ENCODE measurements at regions not wholly inside any gene's neighbourhood (a gene's known extent, or its start where the extent isn't known, plus 50 kb on each side); places are given as distances from the start of the nearest gene placed in this dataset.

GRCh38 chr1:234920136-234920842 lies 208.3 kb downstream of the TOMM20 start:
- TF ChIP-seq REST (IDR thresholded peaks at IDR 0.05; ENCODE audit: low read depth) (no peak), EGR1 (IDR thresholded peaks at IDR 0.05) (no peak), TCF12 (IDR thresholded peaks at IDR 0.05; ENCODE audit: low read depth) (no peak), YY1 (IDR thresholded peaks at IDR 0.05; ENCODE audit: low read depth) (no peak), USF1 (IDR thresholded peaks at IDR 0.05) (no peak), NFIC (IDR thresholded peaks at IDR 0.05) (no peak), FOXM1 (IDR thresholded peaks at IDR 0.05; ENCODE audit: borderline replicate concordance, low read depth) (no peak), RAD21 (IDR thresholded peaks at IDR 0.05; ENCODE audit: low read depth) (no peak), CEBPB (IDR thresholded peaks at IDR 0.05) (no peak), ZBTB7A (IDR thresholded peaks at IDR 0.05; ENCODE audit: low read depth) (no peak), TEAD4 (IDR thresholded peaks at IDR 0.05) (no peak), EP300 (IDR thresholded peaks at IDR 0.05; ENCODE audit: borderline replicate concordance) (no peak)

- no peak for TF ChIP-seq NFIC (IDR thresholded peaks at IDR 0.05)
- TF ChIP-seq USF1 (IDR thresholded peaks at IDR 0.05) = no peak
- no peak for TF ChIP-seq TAF1 (IDR thresholded peaks at IDR 0.05; ENCODE audit: low read depth)
- TF ChIP-seq EGR1 (IDR thresholded peaks at IDR 0.05) = no peak
- TF ChIP-seq CEBPB (IDR thresholded peaks at IDR 0.05) = no peak
- no peak for TF ChIP-seq TCF12 (IDR thresholded peaks at IDR 0.05; ENCODE audit: low read depth)
- no peak for TF ChIP-seq RAD21 (IDR thresholded peaks at IDR 0.05; ENCODE audit: low read depth)
- TF ChIP-seq CREB1 (IDR thresholded peaks at IDR 0.05; ENCODE audit: low read depth) = no peak
- no peak for TF ChIP-seq TEAD4 (IDR thresholded peaks at IDR 0.05)
- TF ChIP-seq ZBTB7A (IDR thresholded peaks at IDR 0.05; ENCODE audit: low read depth) = no peak
These were observed 209.5 kb downstream of the TOMM20 start for GRCh38 chr1:234918961-234919761.

- TF ChIP-seq USF1 (IDR thresholded peaks at IDR 0.05) (no peak), REST (IDR thresholded peaks at IDR 0.05; ENCODE audit: low read depth) (no peak), YY1 (IDR thresholded peaks at IDR 0.05; ENCODE audit: low read depth) (no peak), EP300 (IDR thresholded peaks at IDR 0.05; ENCODE audit: borderline replicate concordance) (no peak), RAD21 (IDR thresholded peaks at IDR 0.05; ENCODE audit: low read depth) (no peak), FOXM1 (IDR thresholded peaks at IDR 0.05; ENCODE audit: borderline replicate concordance, low read depth) (no peak), TCF12 (IDR thresholded peaks at IDR 0.05; ENCODE audit: low read depth) (no peak), CREB1 (IDR thresholded peaks at IDR 0.05; ENCODE audit: low read depth) (no peak), MAX (IDR thresholded peaks at IDR 0.05) (no peak), TAF1 (IDR thresholded peaks at IDR 0.05; ENCODE audit: low read depth) (no peak), EGR1 (IDR thresholded peaks at IDR 0.05) (no peak), NFIC (IDR thresholded peaks at IDR 0.05) (no peak)
These were observed 210.3 kb downstream of the TOMM20 start for GRCh38 chr1:234918181-234918841.

GRCh38 chr1:234917495-234918180 lies 211.0 kb downstream of the TOMM20 start:
- no peak for TF ChIP-seq TAF1 (IDR thresholded peaks at IDR 0.05; ENCODE audit: low read depth)
- no peak for TF ChIP-seq RAD21 (IDR thresholded peaks at IDR 0.05; ENCODE audit: low read depth)
- no peak for TF ChIP-seq NFIC (IDR thresholded peaks at IDR 0.05)
- TF ChIP-seq YY1 (IDR thresholded peaks at IDR 0.05; ENCODE audit: low read depth) = no peak
- no peak for TF ChIP-seq CEBPB (IDR thresholded peaks at IDR 0.05)
- TF ChIP-seq REST (IDR thresholded peaks at IDR 0.05; ENCODE audit: low read depth) = no peak
- no peak for TF ChIP-seq TCF12 (IDR thresholded peaks at IDR 0.05; ENCODE audit: low read depth)
- no peak for TF ChIP-seq FOXM1 (IDR thresholded peaks at IDR 0.05; ENCODE audit: borderline replicate concordance, low read depth)
- no peak for TF ChIP-seq ZBTB7A (IDR thresholded peaks at IDR 0.05; ENCODE audit: low read depth)
- TF ChIP-seq TEAD4 (IDR thresholded peaks at IDR 0.05) = no peak
- no peak for TF ChIP-seq MAX (IDR thresholded peaks at IDR 0.05)
- TF ChIP-seq EP300 (IDR thresholded peaks at IDR 0.05; ENCODE audit: borderline replicate concordance) = no peak
- TF ChIP-seq CREB1 (IDR thresholded peaks at IDR 0.05; ENCODE audit: low read depth) = no peak
- no peak for TF ChIP-seq USF1 (IDR thresholded peaks at IDR 0.05)
- TF ChIP-seq EGR1 (IDR thresholded peaks at IDR 0.05) = no peak
